ENCODE measurements at regions not wholly inside any gene's neighbourhood (a gene's known extent, or its start where the extent isn't known, plus 50 kb on each side); places are given as distances from the start of the nearest gene placed in this dataset.

DNA sequence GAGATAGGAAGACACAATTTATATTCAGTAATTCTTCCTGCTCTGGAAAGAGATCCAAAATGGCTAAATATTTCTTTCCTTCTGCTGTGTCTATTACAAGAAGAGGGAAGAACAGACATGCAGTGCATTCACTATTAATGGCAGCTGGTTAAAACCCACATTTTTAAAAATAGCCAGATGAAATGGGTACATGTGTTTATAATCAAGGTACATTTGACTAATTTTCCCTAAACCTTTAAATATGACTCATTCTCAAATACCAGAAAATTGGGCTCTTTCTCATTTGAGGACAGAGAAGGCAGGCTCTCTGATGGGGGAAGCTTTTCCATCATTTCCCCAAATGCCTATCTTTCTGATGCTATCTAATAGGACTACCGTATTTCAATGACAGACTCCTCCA, 215.7 kb upstream of the HABP2 start:
- DNase-seq (no peak), ATAC-seq (ENCODE audit: poor library complexity) (no peak)
- intact Hi-C loops (cut with DNase I, micrococcal nuclease), result no loop called here
- POLR2A ChIA-PET, result no interaction called here
- Mint-ChIP-seq H3K27me3 (no peaks in the 10 kb centered on the region), H3K4me1 (ENCODE audit: low read depth) (no peaks in the 10 kb centered on the region), H3K36me3 (ENCODE audit: low read depth) (no peaks in the 10 kb centered on the region), H3K4me3 (no peak overlapping the region), H3K27ac (no peak overlapping the region), H3K9me3 (no peaks in the 10 kb centered on the region)
- no peaks in the 10 kb centered on the region for H3K9me3 ChIP-seq (ENCODE audit: control insufficient read depth in 1 of 2, insufficient read depth in 1 of 2, low read length in 2 of 2)
- H3K4me1 ChIP-seq (ENCODE audit: insufficient read depth, low read length), result no peaks in the 10 kb centered on the region
- H3K27me3 ChIP-seq (ENCODE audit: control insufficient read depth in 1 of 2, insufficient read depth in 2 of 2, low read length in 2 of 2), result no peaks in the 10 kb centered on the region
- H3K4me3 ChIP-seq (ENCODE audit: low read length), result no peak overlapping the region
- no peaks in the 10 kb centered on the region for H3K36me3 ChIP-seq (ENCODE audit: insufficient read depth, low read length)
- TF ChIP-seq, protein P1, sequence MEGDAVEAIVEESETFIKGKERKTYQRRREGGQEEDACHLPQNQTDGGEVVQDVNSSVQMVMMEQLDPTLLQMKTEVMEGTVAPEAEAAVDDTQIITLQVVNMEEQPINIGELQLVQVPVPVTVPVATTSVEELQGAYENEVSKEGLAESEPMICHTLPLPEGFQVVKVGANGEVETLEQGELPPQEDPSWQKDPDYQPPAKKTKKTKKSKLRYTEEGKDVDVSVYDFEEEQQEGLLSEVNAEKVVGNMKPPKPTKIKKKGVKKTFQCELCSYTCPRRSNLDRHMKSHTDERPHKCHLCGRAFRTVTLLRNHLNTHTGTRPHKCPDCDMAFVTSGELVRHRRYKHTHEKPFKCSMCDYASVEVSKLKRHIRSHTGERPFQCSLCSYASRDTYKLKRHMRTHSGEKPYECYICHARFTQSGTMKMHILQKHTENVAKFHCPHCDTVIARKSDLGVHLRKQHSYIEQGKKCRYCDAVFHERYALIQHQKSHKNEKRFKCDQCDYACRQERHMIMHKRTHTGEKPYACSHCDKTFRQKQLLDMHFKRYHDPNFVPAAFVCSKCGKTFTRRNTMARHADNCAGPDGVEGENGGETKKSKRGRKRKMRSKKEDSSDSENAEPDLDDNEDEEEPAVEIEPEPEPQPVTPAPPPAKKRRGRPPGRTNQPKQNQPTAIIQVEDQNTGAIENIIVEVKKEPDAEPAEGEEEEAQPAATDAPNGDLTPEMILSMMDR (IDR thresholded peaks at IDR 0.05), result no peak
- H3K27ac ChIP-seq (ENCODE audit: low read depth in 1 of 2, low read length in 2 of 2), result no peak overlapping the region
- CTCF ChIA-PET, result no interaction called here

DNA sequence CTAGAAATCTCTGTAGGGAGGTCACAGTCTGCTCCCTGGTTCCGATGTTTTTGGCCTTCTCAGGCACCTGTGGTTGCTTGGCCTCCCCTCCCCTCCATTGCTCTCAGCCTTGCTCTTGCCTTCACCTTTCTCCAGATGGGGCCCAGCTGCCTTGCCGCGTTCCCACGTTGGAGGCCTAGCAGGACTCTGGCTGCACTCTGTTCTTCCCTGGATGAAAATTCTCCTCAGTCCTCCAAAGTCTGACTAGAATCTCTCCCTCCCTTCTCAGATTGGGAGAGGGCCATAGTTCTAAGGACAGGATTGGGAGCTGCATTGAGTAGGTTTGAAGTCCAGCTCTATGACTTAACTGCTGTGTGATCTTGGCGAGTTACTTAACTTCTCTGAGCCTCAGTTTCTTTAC, 213.7 kb upstream of the HABP2 start:
- H3K9me3 Mint-ChIP-seq, result no peaks in the 10 kb centered on the region
- intact Hi-C loops (cut with DNase I, micrococcal nuclease), result no loop called here
- H3K4me1 ChIP-seq (ENCODE audit: insufficient read depth, low read length), result no peaks in the 10 kb centered on the region
- DNase-seq (no peak), ATAC-seq (ENCODE audit: poor library complexity) (no peak)
- no peaks in the 10 kb centered on the region for H3K4me1 Mint-ChIP-seq (ENCODE audit: low read depth)
- H3K27ac ChIP-seq (ENCODE audit: low read depth in 1 of 2, low read length in 2 of 2), result no peak overlapping the region
- no peak overlapping the region for H3K4me3 Mint-ChIP-seq
- H3K27me3 ChIP-seq (ENCODE audit: control insufficient read depth in 1 of 2, insufficient read depth in 2 of 2, low read length in 2 of 2), result no peaks in the 10 kb centered on the region
- CTCF ChIA-PET, result no interaction called here
- no peak overlapping the region for H3K4me3 ChIP-seq (ENCODE audit: low read length)
- H3K36me3 Mint-ChIP-seq (ENCODE audit: low read depth), result no peaks in the 10 kb centered on the region
- H3K9me3 ChIP-seq (ENCODE audit: control insufficient read depth in 1 of 2, insufficient read depth in 1 of 2, low read length in 2 of 2), result no peaks in the 10 kb centered on the region
- TF ChIP-seq, protein P1 (IDR thresholded peaks at IDR 0.05), result no peak
- H3K36me3 ChIP-seq (ENCODE audit: insufficient read depth, low read length), result no peaks in the 10 kb centered on the region
- H3K27me3 Mint-ChIP-seq, result no peaks in the 10 kb centered on the region
- no peak overlapping the region for H3K27ac Mint-ChIP-seq
- POLR2A ChIA-PET, result no interaction called here

DNA sequence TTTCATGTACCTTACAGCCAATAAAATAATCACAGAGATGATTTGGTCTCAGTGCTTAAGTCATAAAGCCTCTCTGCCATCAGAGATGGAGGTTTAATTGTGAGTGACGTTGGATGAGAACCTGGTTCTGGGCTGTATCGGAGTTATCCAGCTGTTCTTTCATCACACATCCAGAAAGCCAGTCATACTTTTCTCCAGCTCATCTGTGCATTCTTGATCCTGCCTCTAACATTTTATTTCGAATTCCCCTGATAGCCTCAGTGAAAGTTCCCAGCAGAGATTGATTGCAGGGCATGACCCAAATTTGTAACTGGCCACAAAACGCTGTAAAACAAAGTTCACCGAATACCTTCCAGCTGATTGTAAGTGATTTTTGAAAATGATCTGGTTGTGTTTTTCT, 212.6 kb upstream of the HABP2 start:
- POLR2A ChIA-PET, result no interaction called here
- Mint-ChIP-seq H3K4me3 (no peak overlapping the region), H3K9me3 (no peaks in the 10 kb centered on the region), H3K27ac (no peak overlapping the region), H3K4me1 (ENCODE audit: low read depth) (no peaks in the 10 kb centered on the region), H3K36me3 (ENCODE audit: low read depth) (no peaks in the 10 kb centered on the region), H3K27me3 (no peaks in the 10 kb centered on the region)
- Histone ChIP-seq H3K4me3 (ENCODE audit: low read length) (no peak overlapping the region), H3K4me1 (ENCODE audit: insufficient read depth, low read length) (no peaks in the 10 kb centered on the region), H3K27ac (ENCODE audit: low read depth in 1 of 2, low read length in 2 of 2) (no peak overlapping the region), H3K27me3 (ENCODE audit: control insufficient read depth in 1 of 2, insufficient read depth in 2 of 2, low read length in 2 of 2) (no peaks in the 10 kb centered on the region), H3K9me3 (ENCODE audit: control insufficient read depth in 1 of 2, insufficient read depth in 1 of 2, low read length in 2 of 2) (no peaks in the 10 kb centered on the region), H3K36me3 (ENCODE audit: insufficient read depth, low read length) (no peaks in the 10 kb centered on the region)
- CTCF ChIA-PET, result no interaction called here
- intact Hi-C loops (cut with DNase I, micrococcal nuclease), result loop anchor here in 1 of 2 experiments (5.0 kb wide), 1 partner anchor 42 kb away; no protein-coding TSS in a partner anchor
- TF ChIP-seq, protein P1 (IDR thresholded peaks at IDR 0.05), result no peak
- ATAC-seq (ENCODE audit: poor library complexity), result no peak
- no peak for DNase-seq

Data from CD4-positive, alpha-beta T cell (primary cell).